HG03432 (cell line): ENCODE measurements at regions not wholly inside any gene's neighbourhood (a gene's known extent, or its start where the extent isn't known, plus 50 kb on each side); places are given as distances from the start of the nearest gene placed in this dataset.

Experiments used
- ATAC-seq: cut with Tn5 transposase; IDR thresholded peaks from one replicate; pipeline ENCODE4 v1.9.1; 2021; ENCODE audit warnings: mild to moderate bottlenecking, moderate library complexity; ENCODE audit not compliant: unreplicated experiment

GRCh38 chr13:87872813-87873212, 201.6 kb downstream of the SLITRK5 start:
- ATAC-seq = no peak

GRCh38 chr13:87877477-87877876, 206.3 kb downstream of the SLITRK5 start:
- ATAC-seq = no peak

GRCh38 chr13:87878706-87879105, 207.5 kb downstream of the SLITRK5 start:
- ATAC-seq = no peak

- ATAC-seq = no peak
Observed at GRCh38 chr13:87884884-87885283, 213.7 kb downstream of the SLITRK5 start.

- no peak for ATAC-seq
Observed at GRCh38 chr13:87887459-87888123, 216.4 kb downstream of the SLITRK5 start.

GRCh38 chr13:87889254-87889653, 218.1 kb downstream of the SLITRK5 start:
- no peak for ATAC-seq

- ATAC-seq = no peak
Observed at GRCh38 chr13:87893186-87893585, 222.0 kb downstream of the SLITRK5 start.

- no peak for ATAC-seq
Observed at GRCh38 chr13:87894059-87894458, 222.9 kb downstream of the SLITRK5 start.

GRCh38 chr13:87903553-87903952, 232.4 kb downstream of the SLITRK5 start:
- ATAC-seq = no peak

GRCh38 chr13:87906411-87906810, 235.2 kb downstream of the SLITRK5 start:
- no peak for ATAC-seq

- no peak for ATAC-seq
Observed at GRCh38 chr13:87907202-87907601, 236.0 kb downstream of the SLITRK5 start.

- ATAC-seq = no peak
Observed at GRCh38 chr13:87919956-87920355, 248.8 kb downstream of the SLITRK5 start.

GRCh38 chr13:87923753-87924152, 252.6 kb downstream of the SLITRK5 start:
- ATAC-seq = no peak

- no peak for ATAC-seq
Observed at GRCh38 chr13:87925006-87925405, 253.8 kb downstream of the SLITRK5 start.

- no peak for ATAC-seq
Observed at GRCh38 chr13:87940776-87941175, 269.6 kb downstream of the SLITRK5 start.

GRCh38 chr13:87941226-87941625, 270.1 kb downstream of the SLITRK5 start:
- ATAC-seq = no peak

GRCh38 chr13:87942205-87942604, 271.0 kb downstream of the SLITRK5 start:
- ATAC-seq = no peak

GRCh38 chr13:87944038-87944437, 272.9 kb downstream of the SLITRK5 start:
- ATAC-seq = no peak

GRCh38 chr13:87952377-87952776, 281.2 kb downstream of the SLITRK5 start:
- no peak for ATAC-seq

- ATAC-seq = no peak
Observed at GRCh38 chr13:87953381-87953780, 282.2 kb downstream of the SLITRK5 start.

GRCh38 chr13:87954091-87954490, 282.9 kb downstream of the SLITRK5 start:
- ATAC-seq = no peak

- no peak for ATAC-seq
Observed at GRCh38 chr13:87961546-87961945, 290.4 kb downstream of the SLITRK5 start.

- ATAC-seq = no peak
Observed at GRCh38 chr13:87972568-87972967, 301.4 kb downstream of the SLITRK5 start.
